ENCODE measurements at regions not wholly inside any gene's neighbourhood (a gene's known extent, or its start where the extent isn't known, plus 50 kb on each side); places are given as distances from the start of the nearest gene placed in this dataset.
"Not testable (repeated sequence)": the region's sequence is repeated elsewhere in the genome, so short reads cannot be mapped to it uniquely, and the experiment has no call there.

DNA sequence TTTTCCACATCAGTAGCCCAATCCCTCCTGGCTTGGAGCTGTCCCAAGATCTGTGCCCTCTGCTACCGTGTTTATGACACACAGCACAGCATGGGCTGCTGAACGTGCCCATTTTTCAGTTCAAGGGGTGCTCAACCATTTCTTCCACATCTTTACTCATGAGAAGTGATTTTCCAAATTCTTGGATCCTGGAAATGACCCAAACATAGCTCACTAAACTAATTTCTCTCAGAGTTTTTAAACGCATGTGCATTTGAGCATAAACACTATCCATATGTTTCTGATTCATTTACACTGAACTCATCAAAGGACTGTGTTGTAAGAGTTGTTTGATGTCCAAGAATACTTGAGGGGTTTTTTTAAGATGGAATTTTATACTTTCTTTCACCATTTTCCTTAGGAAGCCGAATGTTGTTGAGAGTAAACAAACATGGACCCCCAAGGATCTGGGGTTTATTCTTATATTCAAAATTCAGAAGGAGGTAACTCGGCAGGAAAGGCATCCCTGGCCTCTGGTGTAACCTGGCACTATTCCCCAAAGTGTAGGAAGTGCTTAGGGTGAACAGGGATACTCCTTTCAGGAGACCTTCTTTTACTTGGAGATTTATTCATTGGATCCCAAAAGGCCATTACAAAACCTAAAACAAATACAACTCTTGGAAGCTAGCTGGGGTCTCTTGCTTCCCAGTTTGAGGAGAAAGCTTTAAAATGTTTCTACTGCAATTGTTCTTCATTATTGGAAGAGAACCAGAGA, 215.0 kb downstream of the BMP4 start:
- no peak for DNase-seq

GRCh38 chr14:53740570-53740969, 216.1 kb downstream of the BMP4 start:
- DNase-seq = no peak

DNA sequence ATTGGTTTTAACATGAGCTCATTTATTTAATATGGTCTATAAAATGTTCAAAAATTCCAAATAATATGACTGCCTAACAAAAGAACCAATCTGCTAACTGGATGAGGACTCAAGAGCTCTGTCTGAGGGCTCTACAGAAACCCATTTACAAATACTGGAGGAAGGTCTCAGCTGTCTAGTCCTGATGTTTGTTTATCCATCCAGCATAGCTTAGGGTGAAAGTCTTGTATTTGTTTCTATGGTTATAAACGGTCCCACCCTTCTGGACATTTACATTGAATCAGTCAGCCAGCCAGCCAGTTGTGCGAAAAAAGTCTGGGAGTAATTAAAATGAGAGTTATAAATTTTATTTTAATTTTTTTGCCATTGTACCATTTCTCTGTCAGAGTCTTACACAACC, 220.7 kb downstream of the BMP4 start:
- DNase-seq = no peak

DNA sequence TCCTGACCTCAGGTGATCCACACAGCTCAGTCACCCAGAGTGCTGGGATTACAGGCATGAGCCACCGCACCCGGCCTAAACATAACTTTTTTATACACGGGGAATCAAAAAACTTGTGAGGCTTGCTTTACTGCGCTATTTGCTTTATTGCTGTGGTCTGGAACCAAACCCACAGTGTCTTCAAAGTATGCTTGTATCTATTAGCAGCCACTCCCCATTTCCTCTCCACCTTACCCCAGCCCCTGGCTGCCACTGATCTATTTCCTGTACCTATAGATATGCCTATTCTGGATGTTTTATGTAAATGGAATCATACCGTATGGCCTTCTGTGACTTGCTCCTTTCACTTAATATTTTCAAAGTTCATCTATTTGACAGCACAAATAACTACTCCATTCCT, 233.4 kb downstream of the BMP4 start:
- no peak for DNase-seq

- DNase-seq = no peak
These were observed 237.1 kb downstream of the BMP4 start for GRCh38 chr14:53719536-53719935.

GRCh38 chr14:53716578-53716977, 240.0 kb downstream of the BMP4 start:
- DNase-seq = no peak

DNA sequence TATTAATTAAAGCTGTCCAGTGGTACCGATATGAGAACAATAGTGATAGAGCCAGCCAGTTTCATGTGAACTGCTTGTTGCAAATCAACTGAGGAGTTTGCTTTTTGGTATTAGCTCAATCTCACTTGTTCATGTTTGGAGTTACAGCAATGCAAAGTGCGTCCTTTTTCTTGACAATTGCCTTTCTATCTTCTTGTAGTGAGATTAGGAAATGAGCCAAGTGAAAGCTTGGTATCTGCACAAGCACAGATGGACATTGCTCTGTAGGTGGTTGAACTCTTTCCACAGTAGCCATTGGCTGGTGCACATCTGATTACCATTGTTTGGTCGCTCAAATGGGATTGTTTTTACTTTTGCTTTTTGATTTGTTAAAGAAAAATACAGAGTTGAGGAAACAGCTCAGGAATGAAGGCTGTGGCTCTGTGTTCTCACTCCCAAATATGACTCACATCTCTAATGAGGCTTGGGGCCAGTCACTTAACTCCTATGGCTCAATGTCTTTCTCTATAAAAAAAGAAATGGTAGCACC, 241.4 kb downstream of the BMP4 start:
- no peak for DNase-seq

DNA sequence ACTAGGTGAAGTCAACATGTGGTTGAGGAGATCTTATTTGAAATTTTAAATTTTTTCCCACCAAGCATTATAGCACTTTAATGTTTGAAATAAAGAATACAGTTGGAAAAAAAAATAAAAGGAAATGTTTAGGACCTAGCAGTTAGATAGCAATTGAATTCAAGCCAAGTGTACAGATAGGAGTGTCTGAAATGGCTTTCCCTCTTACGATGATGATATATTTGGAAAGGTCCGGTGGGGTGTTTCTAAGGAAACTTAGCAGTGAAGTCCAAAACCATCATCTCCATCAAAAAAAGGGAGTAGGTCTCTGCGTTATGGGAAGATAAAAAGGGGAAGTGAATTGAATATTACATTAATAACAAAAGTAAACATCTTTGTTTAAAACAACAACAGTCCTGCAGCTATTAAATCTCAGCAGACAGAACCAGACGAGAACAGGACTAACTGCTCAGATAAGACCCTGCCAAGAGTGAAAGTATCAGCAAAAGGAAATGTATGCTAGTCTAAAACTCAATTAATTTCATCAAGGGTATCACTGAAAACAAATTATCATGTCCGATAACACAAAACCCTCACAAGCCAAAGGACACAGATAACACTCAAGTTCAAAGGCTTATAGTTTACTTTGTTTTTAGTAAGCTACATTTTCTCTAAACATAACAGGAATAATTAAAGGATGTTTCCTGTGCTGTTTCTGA, 242.0 kb downstream of the BMP4 start:
- DNase-seq = no peak

- not testable (repeated sequence) for DNase-seq
These were observed 243.7 kb downstream of the BMP4 start for GRCh38 chr14:53712901-53713300.

DNA sequence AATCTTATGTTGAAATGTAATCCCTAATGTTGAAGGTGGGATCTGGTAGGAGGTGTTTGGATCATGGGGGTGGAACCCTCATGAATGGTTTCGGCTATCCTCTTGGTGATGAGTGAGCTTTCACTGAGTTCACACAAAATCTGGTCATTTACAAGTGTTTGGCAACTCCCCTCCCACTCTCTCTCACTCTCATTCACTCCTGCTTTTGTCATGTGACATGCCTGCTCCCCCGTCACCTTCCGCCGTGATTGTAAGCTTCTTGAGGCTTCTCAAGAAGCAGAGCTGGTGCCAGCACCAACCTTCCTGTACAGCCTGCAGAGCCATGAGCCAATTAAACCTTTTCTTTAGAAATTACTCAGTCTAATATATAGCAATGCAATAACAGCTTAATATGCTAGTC, 245.4 kb downstream of the BMP4 start:
- DNase-seq = no peak

DNA sequence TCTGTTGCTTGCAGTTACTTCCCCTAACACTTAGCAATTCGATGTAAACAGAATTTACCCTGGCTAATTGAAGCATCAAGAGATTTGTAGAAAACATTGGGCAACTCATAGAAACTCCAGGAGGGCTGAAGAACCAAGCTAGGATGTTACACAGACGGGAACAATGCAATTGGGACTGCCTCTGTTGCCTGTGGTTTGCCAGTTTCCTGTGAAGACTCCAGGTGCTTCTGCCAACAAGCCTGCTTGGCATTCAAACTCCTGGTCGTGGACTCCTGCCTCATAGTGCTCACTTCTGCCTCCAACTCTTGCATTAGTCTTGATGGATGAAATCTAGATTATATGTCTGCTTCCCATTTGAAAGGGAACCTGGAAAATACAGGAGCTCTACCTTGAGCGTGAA, 246.0 kb downstream of the BMP4 start:
- DNase-seq = no peak

- DNase-seq = no peak
These were observed 247.2 kb downstream of the BMP4 start for GRCh38 chr14:53709381-53709780.

DNA sequence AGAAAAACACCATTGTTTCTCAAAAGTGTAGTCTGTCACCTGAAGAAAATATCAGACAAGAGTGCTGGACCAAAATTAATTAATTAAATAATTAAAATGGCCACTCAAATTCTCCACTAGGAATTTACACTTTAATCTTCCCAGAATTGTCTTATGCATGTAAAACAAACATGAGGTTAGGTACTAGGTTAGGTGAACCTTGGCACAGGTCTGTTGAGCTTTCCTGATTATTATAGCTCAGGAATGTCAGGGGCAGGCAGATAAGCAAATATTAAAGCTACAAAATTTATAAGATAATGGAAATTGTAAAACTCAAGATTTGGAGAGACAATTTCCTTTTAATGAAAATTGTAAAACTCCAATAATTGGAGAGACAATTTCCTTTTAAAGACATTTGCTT, 253.2 kb downstream of the BMP4 start:
- no peak for DNase-seq

- no peak for DNase-seq
These were observed 255.3 kb downstream of the BMP4 start for GRCh38 chr14:53701108-53701875.

DNA sequence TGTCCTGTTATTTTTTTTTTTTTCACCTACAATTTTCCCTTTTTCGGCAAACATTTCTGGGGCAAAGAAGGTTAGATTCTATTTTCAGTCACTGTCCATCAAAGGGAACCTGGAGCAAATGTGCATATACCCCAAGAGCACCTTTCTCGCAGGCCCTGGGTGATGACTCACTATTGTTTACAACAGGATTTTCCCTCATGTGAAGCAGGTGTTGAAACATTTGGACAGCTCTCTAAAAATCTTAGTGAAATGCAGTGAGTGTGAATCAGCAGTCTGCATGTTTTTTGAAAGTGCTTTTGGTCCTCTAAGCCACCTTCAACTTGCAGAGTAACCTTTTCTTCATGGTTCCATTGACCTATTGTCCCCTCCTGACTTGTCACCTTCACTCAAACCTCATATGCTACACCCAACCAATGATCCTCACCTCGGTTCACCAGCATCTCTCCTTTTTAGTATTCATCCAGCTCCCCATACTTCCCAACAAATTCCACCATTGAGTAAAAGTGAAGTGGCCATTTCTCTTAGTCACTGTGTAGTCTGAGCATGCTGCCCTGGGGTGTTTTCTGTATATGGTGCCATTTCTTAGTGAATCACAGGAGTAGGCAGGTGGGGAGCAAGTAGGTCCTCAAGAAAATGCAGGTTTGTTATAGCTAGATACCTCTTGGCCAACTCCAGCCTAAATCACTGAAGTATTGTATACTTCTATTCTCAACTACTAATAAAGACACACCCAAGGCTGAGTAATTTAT, 260.2 kb downstream of the BMP4 start:
- DNase-seq = no peak

DNA sequence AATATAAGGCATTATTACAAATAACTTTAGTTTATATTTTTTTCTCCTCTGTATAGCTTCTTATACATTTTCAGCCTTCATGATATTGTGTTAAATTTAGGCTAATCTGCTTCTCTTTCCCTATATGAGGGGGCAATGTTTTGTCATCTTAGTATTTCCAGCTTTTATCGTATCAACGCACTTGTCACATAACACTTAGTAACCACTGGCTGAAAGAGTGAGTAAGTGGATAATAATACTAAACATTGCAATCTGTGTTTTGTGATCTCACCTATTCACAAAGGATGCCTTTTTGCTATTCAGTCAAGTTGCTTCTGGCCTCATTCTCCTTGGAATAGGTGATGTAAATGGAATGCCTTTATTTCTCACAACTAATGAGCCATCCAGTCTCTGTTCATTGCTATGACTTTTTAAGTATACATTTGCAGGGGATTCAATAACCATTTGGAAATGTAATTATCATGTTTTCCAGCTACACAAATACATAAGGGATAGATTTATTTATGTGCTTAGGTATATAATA, 260.9 kb downstream of the BMP4 start:
- DNase-seq = no peak

GRCh38 chr14:53692885-53693284, 263.7 kb downstream of the BMP4 start:
- no peak for DNase-seq

DNA sequence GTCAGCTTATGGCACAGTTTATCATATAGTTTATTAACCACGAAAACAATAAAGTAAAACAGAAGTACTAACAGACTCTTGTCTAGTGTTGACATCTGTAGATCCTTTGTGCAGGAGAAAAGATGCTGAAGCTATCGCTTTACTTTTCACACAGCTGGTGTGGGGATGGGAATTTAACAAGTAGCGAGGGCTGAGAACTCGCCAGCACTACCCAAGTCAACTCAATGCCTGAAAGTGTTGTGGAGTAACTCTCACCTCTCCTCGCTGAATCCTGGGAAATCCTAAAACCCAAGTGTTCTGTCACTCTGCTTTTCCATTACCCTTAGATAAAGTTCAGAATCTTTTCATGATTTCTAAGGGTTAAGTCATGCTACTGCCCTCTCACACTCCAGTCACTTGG, 264.2 kb downstream of the BMP4 start:
- no peak for DNase-seq

GRCh38 chr14:53683229-53683628, 273.4 kb downstream of the BMP4 start:
- DNase-seq = no peak

DNA sequence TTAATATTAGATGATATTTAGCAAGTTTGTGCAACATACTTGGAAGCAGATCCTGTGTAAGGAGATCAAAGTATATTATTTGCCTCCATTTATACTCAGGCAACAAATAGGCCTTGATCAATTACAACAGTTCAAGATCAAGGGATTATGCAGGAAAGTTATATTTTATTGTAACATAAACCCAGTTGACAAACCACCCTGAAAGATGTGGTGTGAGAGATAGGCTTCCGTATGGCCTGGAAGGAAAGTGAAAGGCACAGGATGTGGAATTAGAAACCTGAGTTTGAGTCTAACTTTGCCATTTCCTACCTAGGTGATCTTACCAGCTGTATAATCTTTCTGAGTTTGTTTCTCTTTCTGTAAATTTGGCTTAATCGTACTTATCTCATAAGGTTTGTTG, 284.1 kb downstream of the BMP4 start:
- no peak for DNase-seq

- DNase-seq = no peak
These were observed 285.9 kb downstream of the BMP4 start for GRCh38 chr14:53670701-53671100.

GRCh38 chr14:53668897-53669296, 287.7 kb downstream of the BMP4 start:
- no peak for DNase-seq

DNA sequence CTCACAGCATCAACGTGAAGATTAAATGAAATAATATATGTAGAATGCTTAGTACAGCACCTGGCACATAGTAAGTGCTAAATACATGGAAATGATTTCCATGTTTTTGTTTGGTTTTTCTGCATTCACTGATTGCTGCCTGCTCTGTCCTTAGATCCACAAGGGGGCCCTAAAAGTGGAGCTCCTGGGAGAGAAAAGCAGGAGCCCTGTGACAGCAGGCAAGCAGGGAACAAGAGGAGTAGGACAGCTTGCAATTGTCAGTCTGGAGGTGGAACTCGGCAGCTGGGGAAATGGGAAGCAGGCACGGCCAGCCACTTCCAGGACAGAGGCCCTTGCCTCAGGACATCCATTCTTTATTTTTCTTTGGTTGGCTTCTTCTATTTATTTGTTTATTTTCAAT, 292.9 kb downstream of the BMP4 start:
- no peak for DNase-seq

Data from activated T-cell treated with anti-CD3 and anti-CD28 coated beads for 4 hours (primary cell).